Mesodermal cell (in vitro differentiated cells): ENCODE measurements at regions not wholly inside any gene's neighbourhood (a gene's known extent, or its start where the extent isn't known, plus 50 kb on each side); places are given as distances from the start of the nearest gene placed in this dataset.

Experiments
- H3K27ac ChIP-seq: 2 replicates; pipeline ENCODE4 v1.7.0; 2013; ENCODE audit warnings: mild to moderate bottlenecking, low read depth, low read length, moderate library complexity; ENCODE audit not compliant: severe bottlenecking
- H3K36me3 ChIP-seq: 2 replicates; pipeline ENCODE4 v1.7.1; 2013; ENCODE audit warnings: mild to moderate bottlenecking, low read length, moderate library complexity; ENCODE audit not compliant: control insufficient read depth, insufficient read depth
- H3K4me1 ChIP-seq: one replicate; pipeline ENCODE4 v1.7.1; 2013; ENCODE audit warnings: mild to moderate bottlenecking, low read length; ENCODE audit not compliant: insufficient read depth, control insufficient read depth, poor library complexity, severe bottlenecking
- H3K4me3 ChIP-seq: 2 replicates; pipeline ENCODE4 v1.7.0; 2013; ENCODE audit warnings: low read length, control low read depth, mild to moderate bottlenecking; ENCODE audit not compliant: insufficient read depth, poor library complexity, severe bottlenecking; ENCODE audit errors: extremely low read depth
- H3K9me3 ChIP-seq: 2 replicates; pipeline ENCODE4 v1.7.1; 2013; ENCODE audit warnings: mild to moderate bottlenecking, low read length, moderate library complexity; ENCODE audit not compliant: control insufficient read depth
- WGBS, 2 experiments: methylation state at CpG; one replicate each; pipeline ENCODE4 v1.1.5; 2013; ENCODE audit warnings: missing lambda C conversion rate in 2 of 2; ENCODE audit not compliant: insufficient coverage in 2 of 2; 5-methylcytosine and 5-hydroxymethylcytosine counted together

DNA sequence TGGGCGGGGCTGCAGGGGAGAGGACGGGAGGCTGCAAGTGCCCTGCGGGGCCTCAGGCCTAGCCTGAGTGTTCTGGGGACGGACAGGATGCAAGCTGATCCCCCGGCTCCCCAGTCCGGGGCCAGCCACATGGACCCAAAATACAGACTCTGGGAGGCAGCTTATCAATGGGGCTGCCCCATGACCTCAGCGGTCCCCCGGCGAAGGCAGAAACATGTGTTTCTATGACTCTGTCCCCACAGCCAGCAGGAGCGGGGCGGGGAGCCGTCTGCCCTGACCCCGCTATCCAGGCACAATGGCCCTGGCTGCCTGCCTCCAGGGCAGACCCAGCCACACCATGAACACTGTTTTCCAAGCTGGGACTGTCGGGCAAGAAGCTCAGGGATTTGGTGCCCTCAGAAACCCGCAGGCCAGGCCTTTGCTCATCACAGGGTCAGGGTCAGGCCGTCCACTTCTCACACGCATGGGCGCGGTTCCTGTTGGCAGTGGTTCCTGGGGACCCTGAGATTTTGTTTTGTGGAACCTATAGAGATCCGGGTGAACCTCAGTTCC, 75.0 kb downstream of the RFLNA start:
- Histone ChIP-seq H3K27ac (no peak overlapping the region), H3K4me3 (no peak overlapping the region), H3K4me1 (no peaks in the 10 kb centered on the region), H3K9me3 (no peaks in the 10 kb centered on the region), H3K36me3 (peaks cover 83% of the 10 kb centered on the region)
- 93 to 95% methylated on average over 19 to 20 of the region's 20 CpGs for WGBS, 2 experiments

DNA sequence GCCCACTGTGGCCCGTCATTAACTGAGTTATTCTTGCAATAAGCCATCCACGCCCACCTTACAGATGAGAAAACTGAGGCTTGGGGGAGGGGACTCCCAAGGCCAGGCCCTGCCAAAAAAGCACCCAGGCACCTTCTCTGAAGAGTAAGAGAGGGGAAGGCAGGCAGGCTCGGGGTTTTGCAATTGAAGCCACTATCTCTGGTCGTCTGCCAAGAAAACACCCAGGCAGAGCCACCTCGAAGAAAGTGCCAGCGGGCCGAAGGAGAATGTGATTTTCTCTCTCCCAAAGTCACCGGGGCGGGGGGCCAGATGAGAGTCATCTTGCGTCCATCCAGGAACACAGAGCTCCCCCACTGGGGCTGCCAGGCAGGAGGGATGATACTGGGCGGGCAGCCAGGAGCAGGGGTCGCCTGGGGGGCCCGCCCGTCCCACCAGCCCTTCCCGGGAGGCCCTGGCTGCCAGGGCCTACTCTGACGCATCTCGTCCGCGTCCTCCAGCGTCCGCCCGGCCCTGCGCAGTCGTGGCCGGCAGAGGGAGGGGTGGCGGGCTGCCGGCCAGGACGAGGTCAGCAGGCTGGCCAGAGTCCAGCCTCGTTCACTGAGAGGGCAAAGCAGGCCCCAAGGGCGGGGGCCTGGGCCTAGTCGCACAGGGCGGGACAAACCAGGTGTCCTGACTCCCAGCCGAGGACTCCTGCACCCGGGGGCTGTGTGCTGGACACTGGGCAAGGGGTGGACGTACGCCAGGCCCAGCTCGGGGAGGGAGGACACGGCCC, 74.3 kb downstream of the RFLNA start:
- 97% methylated on average over 29 to 35 of the region's 38 CpGs for WGBS, 2 experiments
- Histone ChIP-seq H3K9me3 (no peaks in the 10 kb centered on the region), H3K4me3 (no peak overlapping the region), H3K36me3 (peaks cover 82% of the 10 kb centered on the region), H3K27ac (no peak overlapping the region), H3K4me1 (no peaks in the 10 kb centered on the region)

DNA sequence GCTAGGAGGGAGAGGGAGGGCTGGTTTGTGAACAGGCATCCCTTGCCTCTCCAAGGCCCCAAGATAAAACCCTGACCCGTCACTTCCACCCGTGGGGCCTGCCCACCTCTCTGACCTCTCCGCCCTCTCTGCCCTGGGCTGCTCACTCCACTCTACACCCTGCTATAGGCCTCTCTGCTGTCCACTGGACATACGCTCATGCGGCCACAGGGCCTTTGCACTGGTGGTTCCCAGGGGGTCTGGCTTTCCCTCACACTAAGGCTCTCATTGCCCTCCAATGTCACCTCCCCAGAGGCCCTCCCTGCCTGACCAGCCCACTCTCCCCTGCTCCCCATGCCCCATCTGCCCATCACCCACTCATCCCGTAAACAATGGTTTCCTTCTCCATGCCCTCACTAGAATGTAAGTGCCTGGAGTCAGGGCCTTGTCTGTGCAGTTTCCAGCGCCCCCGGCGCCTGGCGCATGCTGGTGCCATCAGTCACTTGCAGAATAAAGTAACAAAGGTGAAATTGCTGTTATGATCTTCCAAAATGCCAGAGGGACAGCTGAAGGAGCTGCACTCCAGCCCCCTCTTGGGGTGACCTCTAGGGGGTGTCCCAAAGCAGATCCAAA, 73.6 kb downstream of the RFLNA start:
- Histone ChIP-seq H3K36me3 (peaks cover 80% of the 10 kb centered on the region), H3K27ac (no peak overlapping the region), H3K4me3 (no peak overlapping the region), H3K9me3 (no peaks in the 10 kb centered on the region), H3K4me1 (no peaks in the 10 kb centered on the region)
- 94 to 96% methylated on average over 7 to 10 of the region's 10 CpGs for WGBS, 2 experiments

DNA sequence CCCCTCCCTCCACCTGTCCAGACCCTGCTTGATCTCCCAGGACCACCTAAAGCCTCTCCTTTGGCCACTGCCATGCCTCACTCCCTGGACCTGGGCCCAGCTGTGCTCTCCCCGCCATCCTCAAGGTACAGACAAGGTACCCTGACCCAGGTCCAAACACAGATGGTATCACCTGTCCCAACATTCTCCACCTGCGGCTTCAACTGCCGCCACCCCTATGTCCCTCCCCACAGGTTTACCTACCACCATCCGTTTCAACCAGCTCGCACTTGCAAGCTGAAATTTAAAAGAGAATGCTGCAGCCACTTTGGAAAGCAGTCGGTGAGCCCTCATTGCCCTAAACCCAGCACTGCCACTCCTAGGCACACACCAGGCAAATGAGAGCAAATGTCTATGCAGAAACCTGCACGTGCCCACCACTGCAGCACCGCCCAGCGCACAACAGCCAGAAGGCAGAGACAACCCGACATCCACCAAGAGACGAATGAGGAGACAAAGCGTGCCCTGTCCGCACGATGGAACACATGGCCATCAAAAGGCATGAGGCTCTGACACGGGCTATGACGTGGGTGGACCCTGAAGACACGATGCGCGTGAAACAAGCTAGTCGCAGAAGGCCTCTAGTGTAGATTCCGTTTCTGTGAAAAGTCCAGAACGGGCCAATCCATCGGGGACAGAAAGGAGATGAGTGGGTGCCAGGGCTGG, 71.0 kb downstream of the RFLNA start:
- Histone ChIP-seq H3K4me1 (no peaks in the 10 kb centered on the region), H3K4me3 (no peak overlapping the region), H3K36me3 (peaks cover 84% of the 10 kb centered on the region), H3K9me3 (no peaks in the 10 kb centered on the region), H3K27ac (no peak overlapping the region)
- 91 to 92% methylated on average over 19 to 22 of the region's 23 CpGs for WGBS, 2 experiments
